NCI-H1105 (cell line): ENCODE measurements at regions not wholly inside any gene's neighbourhood (a gene's known extent, or its start where the extent isn't known, plus 50 kb on each side); places are given as distances from the start of the nearest gene placed in this dataset.

Experiments used
- DNase-seq: peaks from one replicate; lab custom pipeline; 2025; lab: John Stamatoyannopoulos, UW

DNA sequence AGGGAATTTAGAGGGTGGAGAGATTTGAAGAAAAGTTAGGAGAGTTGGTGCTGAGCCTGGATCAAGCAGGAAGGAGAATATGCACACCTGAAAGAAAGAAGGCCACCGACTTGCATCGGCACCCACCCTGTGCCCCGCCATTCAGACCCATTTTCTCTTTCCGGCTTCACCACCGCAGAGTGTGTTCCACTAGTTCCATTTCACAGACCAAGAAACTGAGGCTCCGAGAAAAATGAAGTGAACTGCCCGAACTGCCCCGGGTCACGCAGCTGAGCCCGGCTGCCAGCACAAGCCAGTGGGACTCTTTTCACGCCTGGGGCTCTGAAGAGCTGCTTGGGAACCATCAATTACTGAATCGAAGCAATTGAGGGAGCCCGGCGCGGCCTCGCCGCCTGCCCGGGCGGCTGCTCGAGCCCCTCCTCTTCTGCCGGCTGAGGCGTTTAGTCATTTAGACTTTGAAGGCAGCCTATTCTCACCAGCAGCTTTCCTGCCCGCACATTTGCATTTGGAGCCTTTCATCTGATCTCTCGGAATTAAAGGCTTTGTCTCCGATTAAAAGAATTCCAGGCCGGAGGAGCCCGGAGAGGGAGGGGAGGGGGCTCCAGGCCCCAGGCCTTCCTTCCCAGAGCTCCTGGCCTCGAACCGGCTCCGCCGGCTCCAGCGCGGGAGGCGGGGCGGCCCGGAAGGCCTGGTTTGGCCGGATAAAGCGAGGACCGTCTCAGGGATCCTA is 140.2 kb upstream of the PJA1 start:
- DNase-seq = no peak

DNA sequence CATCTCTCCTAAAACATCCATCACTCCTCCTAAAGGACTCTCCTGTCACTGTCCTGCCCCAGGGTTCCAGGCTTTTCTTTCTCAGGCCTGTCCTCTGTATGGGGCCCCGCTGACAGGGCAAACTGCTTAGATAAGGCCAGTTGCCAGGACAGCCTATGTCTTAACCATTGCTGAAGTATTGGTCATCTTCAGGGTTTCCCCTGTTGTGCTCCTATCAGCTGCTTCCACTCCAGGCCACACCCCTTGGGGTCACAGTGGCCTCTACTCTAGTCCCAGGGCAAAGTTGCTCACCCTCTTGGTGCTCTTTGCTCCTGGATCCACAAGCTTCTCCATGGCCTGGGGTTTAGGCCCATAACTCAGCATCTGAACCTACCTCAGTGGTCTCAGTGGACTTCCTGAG is 138.0 kb upstream of the PJA1 start:
- no peak for DNase-seq

DNA sequence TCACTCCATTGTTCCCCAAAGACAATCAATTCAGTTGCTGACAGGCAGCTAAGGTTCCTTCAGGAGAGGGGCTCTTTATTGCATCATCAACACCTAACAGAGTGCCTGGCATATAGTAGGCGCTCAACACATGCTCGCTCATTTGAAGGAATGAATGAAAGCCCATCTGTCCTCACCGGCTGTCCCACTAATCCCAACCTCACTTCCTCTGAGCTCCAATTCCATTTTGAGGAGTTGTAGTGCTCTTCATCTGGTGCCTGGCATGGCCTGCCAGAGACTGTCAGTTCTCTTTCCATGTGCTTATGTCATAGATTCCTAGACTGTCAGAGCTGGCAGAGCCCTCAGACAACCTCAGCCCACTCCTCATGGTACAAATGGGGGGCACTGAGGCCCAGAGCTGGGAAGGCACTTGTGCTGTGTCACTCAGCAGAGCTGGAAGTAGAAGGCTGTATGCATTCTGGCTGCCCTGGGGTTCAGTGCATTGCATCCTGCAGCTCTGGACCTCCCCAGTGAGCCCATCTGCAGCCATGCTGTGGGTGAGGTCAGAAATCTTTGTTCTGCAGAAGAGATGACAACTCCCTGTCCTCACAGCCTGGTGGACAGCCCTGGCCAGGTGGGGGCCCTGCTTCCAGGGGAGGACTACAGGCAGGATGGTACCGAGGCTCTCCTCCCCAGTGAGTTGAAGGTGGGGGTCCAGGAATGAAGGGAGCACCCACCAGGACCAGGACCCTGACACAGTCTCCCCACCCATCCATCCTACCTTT is 134.9 kb upstream of the PJA1 start:
- DNase-seq = no peak

DNA sequence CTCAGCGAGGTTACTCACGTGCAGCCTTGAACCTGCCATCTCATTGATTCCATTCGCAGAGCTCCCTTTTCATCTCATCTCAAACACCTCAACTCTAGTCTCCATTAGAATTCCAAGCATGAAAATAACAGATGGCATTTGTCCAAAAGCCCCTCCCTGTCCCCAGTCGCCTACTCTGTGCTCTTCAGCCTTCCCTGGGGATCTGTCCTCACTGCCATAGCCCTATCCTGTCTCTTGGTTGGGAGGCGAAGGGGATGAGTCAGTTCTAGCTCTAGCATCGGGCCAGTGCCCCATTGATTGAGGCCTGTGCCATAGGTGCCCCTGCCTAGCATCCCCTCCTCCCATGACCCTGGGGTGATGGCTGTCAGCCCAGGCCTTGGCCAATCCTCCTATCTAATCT is 134.0 kb upstream of the PJA1 start:
- DNase-seq = no peak

DNA sequence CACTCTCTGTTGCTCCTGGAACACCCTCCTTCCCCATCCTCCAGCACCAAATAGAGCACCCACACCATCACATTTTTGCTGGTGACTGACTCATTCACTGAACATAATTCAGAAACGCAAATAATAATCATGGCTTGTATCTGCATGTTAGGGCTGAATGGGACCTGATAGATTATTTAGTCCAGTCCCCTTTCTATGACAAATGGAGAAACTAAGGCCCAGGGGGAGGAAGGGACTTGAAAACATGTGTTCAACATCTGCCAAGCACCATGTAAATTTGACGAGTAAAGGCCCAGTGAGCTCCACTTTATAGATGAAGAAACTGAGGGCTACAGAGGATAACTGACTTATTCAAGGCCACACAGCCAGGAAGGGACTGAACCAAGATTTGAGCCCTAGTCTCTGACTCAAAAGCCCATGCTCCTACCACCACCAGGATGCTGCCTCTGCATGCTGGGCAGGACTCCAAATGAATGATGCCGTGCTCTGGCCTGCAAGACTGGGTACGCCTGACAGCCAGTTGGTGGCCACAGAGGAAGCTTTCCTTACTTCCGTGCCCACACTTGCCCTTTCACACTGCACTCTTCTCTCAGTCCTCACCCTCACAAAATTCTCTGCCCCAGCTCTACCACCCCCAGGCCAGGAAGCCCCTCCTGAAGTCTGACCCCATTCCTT is 133.3 kb upstream of the PJA1 start:
- no peak for DNase-seq

DNA sequence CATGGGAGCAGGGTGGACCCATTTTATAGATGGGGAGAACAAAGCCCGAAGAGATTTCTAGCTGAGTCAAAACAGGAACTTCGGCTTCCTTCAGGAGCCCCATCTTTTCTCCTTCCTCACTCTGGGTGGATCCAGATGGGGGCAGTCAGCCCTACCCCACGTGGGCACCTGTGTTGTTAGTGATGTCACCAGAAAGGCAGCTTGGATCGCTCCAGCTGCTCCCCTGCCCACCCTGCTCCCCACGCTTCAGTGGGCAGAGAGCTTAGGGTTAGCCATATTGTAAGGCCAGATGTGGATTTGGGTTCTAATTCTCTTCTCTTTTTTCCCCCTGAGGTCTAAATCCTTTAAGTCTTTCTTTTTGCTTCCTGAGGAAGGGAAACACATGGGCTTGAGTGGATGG is 132.3 kb upstream of the PJA1 start:
- DNase-seq = no peak

DNA sequence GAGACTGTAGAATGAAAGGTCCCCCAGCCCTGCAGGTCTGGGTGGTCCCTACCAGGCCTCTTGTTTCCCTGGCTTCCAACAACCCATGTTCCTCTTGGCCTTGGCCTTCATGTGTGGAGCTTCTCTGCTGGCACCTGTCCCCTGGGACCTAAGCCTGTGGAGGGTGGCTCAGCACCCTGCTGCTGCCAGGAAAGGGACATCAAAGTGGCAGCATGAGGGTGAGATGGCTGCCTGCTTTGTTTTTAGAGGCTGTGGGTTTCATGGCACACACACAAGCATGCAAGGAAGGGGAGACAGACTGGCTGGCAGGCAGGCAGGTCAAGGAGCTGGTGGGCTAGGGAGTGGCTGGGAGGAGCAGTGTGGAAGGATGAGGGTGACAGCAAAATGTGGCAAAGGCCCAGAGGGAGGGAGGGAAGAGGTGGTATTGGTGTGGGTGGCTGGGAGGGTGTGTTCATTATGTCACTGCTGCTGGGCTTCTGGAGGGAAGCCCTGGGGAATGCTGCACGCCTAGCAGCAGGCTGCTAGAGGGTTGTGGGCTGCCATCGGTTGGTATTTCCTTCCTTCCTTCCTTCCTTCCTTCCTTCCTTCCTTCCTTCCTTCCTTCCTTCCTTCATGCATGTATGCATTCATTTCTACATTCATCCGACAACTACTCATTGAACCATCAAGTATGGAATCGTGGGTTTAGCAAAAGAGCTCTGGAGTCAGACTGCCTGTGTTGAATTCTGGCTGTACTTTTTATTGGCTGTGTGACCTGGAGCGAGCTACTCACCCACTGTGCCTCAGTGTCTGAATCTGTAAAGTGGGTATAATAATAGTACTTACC is 128.7 kb upstream of the PJA1 start:
- no peak for DNase-seq

DNA sequence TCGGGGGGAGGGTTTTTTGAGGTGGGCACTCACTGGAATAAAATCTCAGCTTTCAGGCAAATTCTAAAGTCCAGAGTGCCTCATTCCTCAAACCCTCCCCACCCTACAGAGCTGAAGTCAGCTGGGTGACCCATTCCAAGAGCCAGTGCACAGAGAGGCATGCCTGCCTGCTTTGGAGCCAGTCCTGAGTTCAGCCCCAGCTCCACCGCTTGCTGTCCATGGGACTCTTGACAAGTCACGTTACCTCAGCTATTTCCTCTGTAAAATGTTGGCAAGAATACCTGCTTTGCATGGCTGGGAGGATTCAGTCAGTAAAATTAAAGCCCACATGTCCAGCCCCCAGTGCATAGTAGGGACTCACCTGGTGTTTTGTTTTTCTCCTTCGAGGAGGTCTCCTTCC is 125.9 kb upstream of the PJA1 start:
- DNase-seq = no peak

DNA sequence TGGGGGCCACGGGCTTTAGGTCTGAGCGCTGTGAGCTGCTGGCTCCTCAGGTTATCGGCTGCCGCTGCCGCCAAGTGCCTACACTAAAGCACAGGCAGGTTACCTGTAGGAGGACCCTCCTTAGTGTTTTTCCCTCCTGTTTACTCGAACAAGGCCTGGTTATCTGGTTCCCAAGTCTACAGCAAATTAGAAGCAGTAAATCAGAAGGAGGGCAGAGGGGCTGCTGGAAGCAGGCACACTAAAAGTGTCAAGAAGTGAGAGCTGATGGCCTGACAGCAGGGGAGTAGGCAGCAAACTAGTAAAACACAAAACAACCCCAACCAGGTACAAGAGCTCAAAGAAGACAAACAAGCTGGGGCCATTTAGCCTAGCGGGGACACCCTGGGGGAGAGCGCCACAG is 125.0 kb upstream of the PJA1 start:
- DNase-seq = no peak

DNA sequence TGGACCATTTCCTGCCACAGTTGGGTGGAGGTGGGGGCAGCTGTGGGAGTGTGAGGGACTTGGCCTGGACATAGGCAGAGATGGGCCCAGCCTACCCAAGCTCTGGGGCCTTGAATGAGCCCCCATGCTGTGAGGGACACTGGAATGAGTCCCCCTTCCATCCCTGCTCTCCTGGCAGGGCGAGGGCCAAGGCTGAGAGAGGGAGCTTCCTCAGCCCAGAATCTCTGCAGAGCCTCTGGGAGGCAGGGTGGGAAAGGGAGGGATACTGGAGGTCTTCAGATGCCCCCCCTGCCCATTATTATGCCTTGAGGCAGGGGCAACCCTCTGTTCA is 124.5 kb upstream of the PJA1 start:
- no peak for DNase-seq

DNA sequence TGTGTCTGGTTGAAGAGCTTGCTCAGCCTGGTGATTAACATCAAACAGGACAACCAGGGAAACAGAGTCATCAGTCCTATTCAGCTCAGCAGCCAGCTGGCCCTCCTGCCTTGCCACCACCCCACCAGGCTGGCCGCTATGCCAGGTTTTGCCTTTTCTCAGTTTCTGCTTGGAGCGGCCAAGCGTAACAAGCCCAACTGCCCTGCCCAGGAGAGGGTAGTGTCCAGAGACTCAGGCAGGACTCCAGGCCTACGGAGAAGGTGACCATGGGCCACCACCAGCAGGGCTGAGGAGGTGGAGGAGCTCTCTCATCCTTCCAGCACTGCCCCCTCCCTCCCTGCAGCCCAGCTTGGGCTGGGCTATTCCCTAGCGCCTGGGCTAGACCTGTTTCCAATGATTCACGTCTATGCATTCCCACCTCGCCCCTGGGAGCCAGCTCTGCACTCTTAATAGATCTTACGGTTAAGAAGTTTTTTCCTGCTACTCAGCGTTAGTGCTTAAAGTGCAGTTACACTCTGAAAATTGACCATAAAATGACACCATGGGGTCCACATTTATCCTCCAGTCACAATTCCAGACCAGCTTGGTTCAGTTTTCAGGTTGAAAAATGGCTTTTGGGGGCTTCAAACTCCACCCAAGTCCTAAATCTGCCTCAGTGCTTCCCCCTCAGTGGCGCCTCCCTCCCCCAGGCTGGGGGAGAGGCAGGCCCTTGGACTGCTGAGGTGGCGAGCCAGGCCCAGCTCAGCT is 124.0 kb upstream of the PJA1 start:
- DNase-seq = no peak

DNA sequence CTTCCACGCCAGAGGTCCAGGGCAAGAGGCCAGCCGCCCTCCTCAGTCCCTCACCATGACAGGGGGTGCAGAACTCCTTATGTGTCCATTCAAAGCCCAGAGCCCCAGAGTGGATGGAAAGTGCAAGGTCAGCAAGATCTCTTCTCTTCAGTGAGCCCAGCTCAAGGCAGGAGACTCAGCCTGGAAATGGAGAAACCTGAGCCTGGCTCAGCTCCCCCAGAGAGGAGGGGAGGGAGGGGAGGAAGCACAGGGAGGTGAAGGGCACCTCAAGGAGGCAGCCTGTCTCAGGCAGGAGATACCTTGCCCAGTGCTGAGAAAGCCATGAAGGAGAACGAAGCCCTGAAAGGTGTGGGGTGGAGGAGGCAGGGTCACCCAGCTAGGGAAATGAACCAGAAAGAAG is 121.8 kb upstream of the PJA1 start:
- DNase-seq = no peak

DNA sequence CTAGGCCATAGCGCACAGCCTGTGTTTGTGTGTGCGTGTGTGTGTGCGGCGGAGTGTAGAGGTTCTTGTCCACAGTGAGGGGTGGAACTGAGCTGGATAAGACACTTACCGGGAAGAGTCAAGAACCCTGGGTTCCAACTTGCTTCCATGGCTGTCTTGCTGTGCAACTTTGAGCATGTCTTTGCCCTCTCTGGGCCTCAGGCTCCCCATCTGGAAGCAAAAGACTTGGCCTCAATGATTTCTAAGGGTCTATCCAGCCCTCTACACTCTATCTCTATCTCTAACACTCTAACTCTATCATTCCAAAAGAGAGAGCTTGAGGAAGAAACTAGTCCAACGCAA is 121.3 kb upstream of the PJA1 start:
- no peak for DNase-seq

DNA sequence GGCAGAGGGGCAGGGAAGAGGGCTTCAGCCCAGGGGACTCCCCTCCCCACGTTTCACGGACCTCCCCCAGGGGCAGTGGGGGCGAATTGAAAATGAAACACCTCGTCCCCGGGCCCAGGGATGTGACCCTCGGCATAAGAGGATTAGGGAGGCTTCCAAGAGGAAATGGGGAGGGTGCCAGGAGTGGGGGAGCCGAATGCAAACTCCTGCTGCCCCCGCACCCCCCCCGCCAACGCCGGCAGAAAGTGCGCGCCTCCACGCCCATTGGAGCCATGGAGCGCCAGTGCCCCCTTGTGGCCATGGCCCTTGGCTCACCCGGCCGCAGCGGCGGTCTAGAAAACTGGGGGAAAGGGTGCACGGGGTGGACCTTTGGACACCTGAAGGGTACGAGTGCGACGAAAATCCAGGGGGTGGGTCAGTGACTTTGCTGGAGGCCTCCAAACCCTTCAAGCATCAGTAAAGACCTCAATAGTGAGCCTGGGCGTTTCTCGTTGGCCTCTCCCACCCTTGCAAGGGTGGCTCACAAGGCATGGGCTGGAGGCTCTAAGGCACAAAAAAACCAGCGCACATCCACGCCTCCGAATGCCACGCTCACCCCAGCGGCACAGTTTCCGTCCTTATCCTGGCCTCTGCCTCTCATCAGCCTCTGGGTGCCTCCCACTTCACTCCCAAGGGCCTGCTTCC is 120.8 kb upstream of the PJA1 start:
- DNase-seq = no peak

DNA sequence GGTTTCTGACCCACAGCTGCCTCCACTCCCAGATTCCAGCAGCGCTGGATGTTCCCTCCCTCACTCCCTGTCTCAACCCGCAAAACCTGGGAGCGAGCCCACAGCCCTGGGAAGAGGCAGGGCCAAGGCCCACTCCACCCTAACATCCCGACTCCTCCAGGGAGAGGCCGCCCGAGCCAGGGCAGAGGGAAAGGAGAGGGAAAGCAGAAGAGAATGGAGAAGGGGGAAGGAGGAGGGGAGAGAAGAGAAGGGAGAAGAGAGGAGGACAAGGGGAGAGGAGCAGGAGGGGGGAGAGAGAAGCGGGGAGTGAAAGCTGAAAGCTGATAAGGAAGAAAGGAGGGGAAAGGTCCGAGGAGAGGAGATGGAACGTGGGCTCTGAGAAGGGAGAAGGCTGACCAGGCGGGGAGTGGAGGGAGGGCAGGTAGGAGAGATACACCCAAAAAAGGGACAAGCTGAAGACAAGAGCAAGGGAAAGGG is 120.2 kb upstream of the PJA1 start:
- DNase-seq = no peak

DNA sequence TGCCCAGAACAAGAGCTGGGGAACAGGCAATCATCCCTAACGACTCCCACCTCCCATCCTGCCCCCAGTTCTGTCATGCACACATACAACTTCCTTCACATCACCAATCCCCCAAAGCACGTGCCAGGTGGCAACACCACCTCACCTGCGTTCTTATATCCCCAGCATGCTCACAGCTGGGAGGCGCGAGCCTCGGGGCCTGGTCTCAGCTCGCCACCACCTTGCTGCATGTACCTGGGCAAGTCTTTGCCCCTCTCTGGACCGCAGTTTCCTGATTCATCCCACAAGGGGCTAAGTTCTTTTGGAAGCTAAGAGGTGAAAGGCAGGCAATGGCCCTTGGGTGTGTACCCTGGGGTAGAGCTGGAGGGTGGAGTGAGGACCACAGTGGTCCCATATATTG is 119.2 kb upstream of the PJA1 start:
- DNase-seq = no peak

DNA sequence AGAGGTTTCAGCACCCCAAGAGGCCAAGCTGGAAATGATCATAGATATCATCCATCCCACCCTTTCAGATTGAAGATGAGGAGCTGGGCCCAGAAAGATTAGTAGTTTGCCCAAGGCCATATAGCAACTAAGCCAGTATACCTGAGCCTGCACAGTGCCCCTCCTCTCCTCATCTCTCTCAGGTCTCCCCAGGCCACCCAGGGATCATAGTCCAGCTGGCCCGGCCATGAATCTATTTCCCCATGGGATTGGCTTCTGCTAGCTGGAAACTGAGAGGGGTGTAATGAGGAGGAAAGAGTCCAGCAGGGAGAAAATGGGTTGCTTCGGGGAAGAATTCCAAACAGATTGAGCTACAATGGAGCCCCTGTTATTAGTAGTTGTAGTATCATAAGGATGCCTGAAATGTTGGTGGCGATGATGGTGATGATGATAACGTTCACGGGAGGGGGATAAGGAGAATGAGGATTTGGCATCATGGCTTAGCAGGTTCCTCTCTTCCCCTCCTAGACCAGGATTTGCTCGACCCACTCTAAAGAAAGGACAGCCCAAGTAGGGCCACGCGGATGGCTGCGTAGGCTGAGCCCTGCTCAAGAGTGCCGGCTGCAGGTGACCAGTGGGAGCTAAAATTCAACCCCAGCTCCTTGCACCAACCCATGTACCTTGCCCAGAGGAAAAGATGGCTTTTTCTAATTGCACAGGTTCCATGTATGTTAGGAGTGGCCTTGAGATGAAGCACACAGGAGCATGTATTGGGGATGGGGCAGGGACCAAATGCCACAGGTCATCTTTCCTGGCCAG is 117.8 kb upstream of the PJA1 start:
- no peak for DNase-seq

DNA sequence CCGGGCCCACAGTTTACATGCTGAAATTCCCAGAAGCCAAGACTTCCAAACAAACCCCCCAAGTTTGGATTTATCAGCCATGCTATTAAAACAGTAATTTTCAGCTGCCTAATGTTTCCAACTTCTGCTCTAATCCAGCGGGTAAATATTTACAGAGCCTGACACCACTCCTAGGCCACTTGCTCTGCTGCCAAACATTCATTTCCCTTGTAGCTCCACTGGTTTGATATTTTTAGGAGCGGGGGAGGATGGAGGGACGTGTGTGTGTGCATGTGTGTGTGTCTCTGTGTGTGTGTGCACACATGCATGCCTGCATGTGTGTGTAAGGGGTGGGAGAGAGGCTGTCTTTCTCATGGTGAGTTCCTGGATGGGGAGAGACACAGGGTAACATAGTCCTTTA is 115.7 kb upstream of the PJA1 start:
- no peak for DNase-seq

DNA sequence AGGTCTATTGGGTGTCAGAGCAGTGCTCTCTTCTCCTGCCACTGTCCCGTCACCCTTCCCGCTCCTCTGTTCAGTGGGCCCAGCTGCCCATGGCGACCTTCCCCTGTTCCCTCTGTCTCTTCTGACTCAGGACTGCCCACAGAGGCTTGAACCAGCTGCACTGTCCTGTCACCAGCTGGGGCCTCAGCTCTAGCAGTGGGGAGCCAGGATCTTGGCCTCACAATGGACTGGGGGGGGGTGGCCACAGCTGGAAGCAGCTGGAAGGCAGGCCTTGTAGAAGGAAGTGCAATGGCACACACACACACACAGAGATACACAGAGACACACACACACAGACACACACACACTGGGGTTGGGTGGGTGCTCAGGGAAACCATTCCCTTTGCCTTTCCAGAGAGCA is 114.0 kb upstream of the PJA1 start:
- DNase-seq = no peak

DNA sequence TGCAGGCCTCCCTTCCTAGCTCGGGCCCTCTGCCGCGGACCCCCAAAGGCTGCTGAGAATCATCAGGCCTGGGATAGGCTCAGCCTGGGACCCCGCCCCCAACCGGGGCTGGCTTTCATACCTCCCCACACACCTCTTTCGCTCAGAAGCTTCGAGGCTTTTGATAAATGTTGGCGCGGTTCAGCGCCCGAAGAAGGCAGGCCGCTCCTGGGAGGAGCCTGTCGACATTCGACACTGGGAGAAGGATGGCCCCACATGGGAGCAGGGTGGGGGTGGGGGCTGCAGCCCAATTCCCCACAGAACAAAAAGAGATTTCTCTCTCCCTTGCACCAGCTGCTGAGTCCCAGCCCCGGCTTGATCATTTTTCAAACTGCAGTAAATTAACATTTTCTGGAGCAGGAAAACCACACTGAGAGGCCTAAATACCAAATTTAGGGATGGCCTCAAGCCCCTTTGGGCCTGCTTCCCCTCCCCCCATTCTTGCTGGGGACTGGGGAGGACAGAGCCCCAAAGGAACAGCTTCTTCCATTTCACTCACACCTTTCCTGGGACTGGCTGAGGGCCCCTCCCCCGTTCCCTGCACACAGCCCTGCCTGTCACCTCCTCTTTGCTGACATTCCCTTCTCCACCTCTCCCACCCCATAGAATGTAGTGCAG is 112.9 kb upstream of the PJA1 start:
- DNase-seq = no peak
